ENCODE measurements at regions not wholly inside any gene's neighbourhood (a gene's known extent, or its start where the extent isn't known, plus 50 kb on each side); places are given as distances from the start of the nearest gene placed in this dataset.

- CTCF ChIA-PET = no interaction called here
- no peak overlapping the region for H3K4me3 Mint-ChIP-seq (ENCODE audit: low read depth, unreplicated experiment)
- no peaks in the 10 kb centered on the region for H3K36me3 Mint-ChIP-seq (ENCODE audit: insufficient read depth, unreplicated experiment)
- no peak for DNase-seq
- intact Hi-C loops (cut with micrococcal nuclease; ENCODE audit: unreplicated experiment) = no loop called here
- no peak overlapping the region for H3K27ac Mint-ChIP-seq (ENCODE audit: unreplicated experiment)
- H3K27me3 Mint-ChIP-seq (ENCODE audit: unreplicated experiment) = no peaks in the 10 kb centered on the region
- no peaks in the 10 kb centered on the region for H3K4me1 Mint-ChIP-seq (ENCODE audit: low read depth, unreplicated experiment)
- TF ChIP-seq CTCF (IDR thresholded peaks at IDR 0.05; ENCODE audit: unreplicated experiment) = no peak
- peaks cover 4% of the 10 kb centered on the region for H3K9me3 Mint-ChIP-seq (ENCODE audit: low read depth, unreplicated experiment)
- no TSS peak for BruUV-seq (replicated peaks)
Measured at GRCh38 chr2:34747643-34748042, 1148.5 kb upstream of the FAM98A start.

GRCh38 chr2:34738691-34739090, 1139.6 kb upstream of the FAM98A start:
- Mint-ChIP-seq H3K27ac (ENCODE audit: unreplicated experiment) (no peak overlapping the region), H3K9me3 (ENCODE audit: low read depth, unreplicated experiment) (peaks cover 3% of the 10 kb centered on the region), H3K4me1 (ENCODE audit: low read depth, unreplicated experiment) (peaks cover 9% of the 10 kb centered on the region), H3K4me3 (ENCODE audit: low read depth, unreplicated experiment) (no peak overlapping the region), H3K27me3 (ENCODE audit: unreplicated experiment) (no peaks in the 10 kb centered on the region), H3K36me3 (ENCODE audit: insufficient read depth, unreplicated experiment) (no peaks in the 10 kb centered on the region)
- peak; percentile 6 for DNase-seq
- CTCF ChIA-PET = no interaction called here
- intact Hi-C loops (cut with micrococcal nuclease; ENCODE audit: unreplicated experiment) = loop anchor here (5.0 to 10.0 kb wide), 2 partner anchors 114 to 641 kb away; no protein-coding TSS in a partner anchor
- TF ChIP-seq CTCF (IDR thresholded peaks at IDR 0.05; ENCODE audit: unreplicated experiment) = no peak
- no TSS peak for BruUV-seq (replicated peaks)

GRCh38 chr2:34737146-34737545, 1138.0 kb upstream of the FAM98A start:
- DNase-seq = no peak
- intact Hi-C loops (cut with micrococcal nuclease; ENCODE audit: unreplicated experiment) = loop anchor here (5.0 to 10.0 kb wide), 2 partner anchors 112 to 640 kb away; no protein-coding TSS in a partner anchor
- CTCF ChIA-PET = no interaction called here
- no peak for TF ChIP-seq CTCF (IDR thresholded peaks at IDR 0.05; ENCODE audit: unreplicated experiment)
- peaks cover 3% of the 10 kb centered on the region for H3K9me3 Mint-ChIP-seq (ENCODE audit: low read depth, unreplicated experiment)
- H3K4me1 Mint-ChIP-seq (ENCODE audit: low read depth, unreplicated experiment) = peaks cover 9% of the 10 kb centered on the region
- H3K27me3 Mint-ChIP-seq (ENCODE audit: unreplicated experiment) = no peaks in the 10 kb centered on the region
- H3K4me3 Mint-ChIP-seq (ENCODE audit: low read depth, unreplicated experiment) = no peak overlapping the region
- BruUV-seq (replicated peaks) = no TSS peak
- no peaks in the 10 kb centered on the region for H3K36me3 Mint-ChIP-seq (ENCODE audit: insufficient read depth, unreplicated experiment)
- H3K27ac Mint-ChIP-seq (ENCODE audit: unreplicated experiment) = no peak overlapping the region

GRCh38 chr2:34736482-34736881, 1137.4 kb upstream of the FAM98A start:
- Mint-ChIP-seq H3K4me1 (ENCODE audit: low read depth, unreplicated experiment) (peaks cover 9% of the 10 kb centered on the region), H3K9me3 (ENCODE audit: low read depth, unreplicated experiment) (peaks cover 3% of the 10 kb centered on the region)

More at GRCh38 chr2:34736482-34736881, 1137.4 kb upstream of the FAM98A start:
- no peak for DNase-seq
- no TSS peak for BruUV-seq (replicated peaks)
- no peak overlapping the region for H3K27ac Mint-ChIP-seq (ENCODE audit: unreplicated experiment)
- H3K36me3 Mint-ChIP-seq (ENCODE audit: insufficient read depth, unreplicated experiment) = no peaks in the 10 kb centered on the region
- intact Hi-C loops (cut with micrococcal nuclease; ENCODE audit: unreplicated experiment) = loop anchor here (5.0 to 10.0 kb wide), 2 partner anchors 112 to 639 kb away; no protein-coding TSS in a partner anchor
- CTCF ChIA-PET = no interaction called here
- H3K4me3 Mint-ChIP-seq (ENCODE audit: low read depth, unreplicated experiment) = no peak overlapping the region
- no peak for TF ChIP-seq CTCF (IDR thresholded peaks at IDR 0.05; ENCODE audit: unreplicated experiment)
- H3K27me3 Mint-ChIP-seq (ENCODE audit: unreplicated experiment) = no peaks in the 10 kb centered on the region
